Suprapubic skin (tissue), 4 donors: ENCODE measurements at regions not wholly inside any gene's neighbourhood (a gene's known extent, or its start where the extent isn't known, plus 50 kb on each side); places are given as distances from the start of the nearest gene placed in this dataset.

Experiments
- EP300 ChIP-seq: sonication (generic); formaldehyde crosslinking; IDR thresholded peaks from one replicate; pipeline ENCODE4 v1.6.1; 2017; ENCODE audit warnings: antibody characterized with exemption
- POLR2A ChIP-seq, 2 donors: fragments of 450-650 bp; IDR thresholded peaks; one replicate each; pipeline ENCODE4 v1.6.1; 2017; ENCODE audit warnings: antibody characterized with exemption in 2 of 2, mild to moderate bottlenecking in 2 of 2, moderate library complexity in 2 of 2
- POLR2AphosphoS5 ChIP-seq, 3 donors: sonication (generic); formaldehyde crosslinking; IDR thresholded peaks; one replicate each; pipeline ENCODE4 v1.6.1; 2017; ENCODE audit warnings: antibody characterized with exemption in 3 of 3
- TF ChIP-seq, protein P1 (sequence below), 2 donors: fragments of 200-600 bp in 1 of 2; fragments of 450-650 bp in 1 of 2; sonication (generic) in 1 of 2; IDR thresholded peaks; one replicate each; pipeline ENCODE4 v1.5.1; 2016 to 2019; ENCODE audit warnings: antibody characterized with exemption in 2 of 2, mild to moderate bottlenecking in 1 of 2, moderate library complexity in 1 of 2

DNA sequence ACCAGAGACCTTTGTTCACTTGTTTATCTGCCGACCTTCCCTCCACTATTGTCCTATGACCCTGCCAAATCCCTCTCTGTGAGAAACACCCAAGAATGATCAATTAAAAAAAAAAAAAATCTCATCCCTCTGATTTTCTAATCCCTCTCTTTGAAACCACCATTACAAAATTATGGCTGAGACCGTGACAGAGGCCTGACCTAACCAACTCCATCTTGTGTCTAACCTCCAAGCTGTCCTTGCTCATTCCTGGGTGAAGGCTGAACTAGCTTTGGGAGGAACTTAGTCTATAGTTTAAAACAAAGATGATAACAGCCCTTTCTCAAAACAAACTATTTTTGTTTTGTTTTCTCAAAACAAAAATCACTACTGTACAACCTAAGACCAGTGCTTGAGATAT lies 474.5 kb downstream of the TMEM114 start:
- TF ChIP-seq POLR2AphosphoS5 (IDR thresholded peaks at IDR 0.05) (no peak), EP300 (no peak), POLR2A (IDR thresholded peaks at IDR 0.05) (no peak)
- TF ChIP-seq, protein P1, sequence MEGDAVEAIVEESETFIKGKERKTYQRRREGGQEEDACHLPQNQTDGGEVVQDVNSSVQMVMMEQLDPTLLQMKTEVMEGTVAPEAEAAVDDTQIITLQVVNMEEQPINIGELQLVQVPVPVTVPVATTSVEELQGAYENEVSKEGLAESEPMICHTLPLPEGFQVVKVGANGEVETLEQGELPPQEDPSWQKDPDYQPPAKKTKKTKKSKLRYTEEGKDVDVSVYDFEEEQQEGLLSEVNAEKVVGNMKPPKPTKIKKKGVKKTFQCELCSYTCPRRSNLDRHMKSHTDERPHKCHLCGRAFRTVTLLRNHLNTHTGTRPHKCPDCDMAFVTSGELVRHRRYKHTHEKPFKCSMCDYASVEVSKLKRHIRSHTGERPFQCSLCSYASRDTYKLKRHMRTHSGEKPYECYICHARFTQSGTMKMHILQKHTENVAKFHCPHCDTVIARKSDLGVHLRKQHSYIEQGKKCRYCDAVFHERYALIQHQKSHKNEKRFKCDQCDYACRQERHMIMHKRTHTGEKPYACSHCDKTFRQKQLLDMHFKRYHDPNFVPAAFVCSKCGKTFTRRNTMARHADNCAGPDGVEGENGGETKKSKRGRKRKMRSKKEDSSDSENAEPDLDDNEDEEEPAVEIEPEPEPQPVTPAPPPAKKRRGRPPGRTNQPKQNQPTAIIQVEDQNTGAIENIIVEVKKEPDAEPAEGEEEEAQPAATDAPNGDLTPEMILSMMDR (IDR thresholded peaks at IDR 0.05) = no peak
